ENCODE measurements at regions not wholly inside any gene's neighbourhood (a gene's known extent, or its start where the extent isn't known, plus 50 kb on each side); places are given as distances from the start of the nearest gene placed in this dataset.

DNA sequence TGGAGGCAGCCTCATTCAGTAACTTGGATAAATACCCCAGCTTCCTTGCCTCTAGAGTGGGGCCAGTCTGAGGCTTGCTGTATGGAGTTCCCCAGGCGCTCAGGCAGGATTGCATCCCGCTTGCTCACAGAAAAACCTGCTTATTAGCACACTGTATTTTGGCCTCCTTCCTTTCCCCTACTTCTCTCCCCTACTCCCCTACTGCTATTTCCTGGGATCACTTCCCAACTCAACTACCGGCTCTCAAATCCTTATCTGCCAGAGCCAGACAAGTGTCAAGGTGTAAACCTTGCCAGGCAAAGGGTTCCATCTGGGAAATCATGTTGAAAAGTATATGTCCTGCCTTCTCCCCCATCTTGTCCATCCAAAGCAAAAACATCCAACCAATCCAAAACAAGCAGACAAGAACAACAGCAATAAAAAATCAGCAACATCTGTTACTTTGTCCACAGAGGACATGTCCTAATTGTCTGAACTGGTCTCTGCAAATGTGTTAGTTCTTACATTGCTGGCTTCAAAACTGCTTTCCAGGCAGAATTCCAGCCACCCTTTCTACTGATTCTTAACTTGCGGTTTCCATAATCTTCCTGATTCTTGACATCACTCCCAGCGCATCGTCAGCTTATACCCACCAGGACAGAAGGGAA lies 164.1 kb upstream of the SEMA6A start:
- no peak for DNase-seq (ENCODE audit: low read depth)
- TF ChIP-seq CTCF (IDR thresholded peaks at IDR 0.05; ENCODE audit: low read length, missing control alignments): no peak
- no peak overlapping the region for H3K4me3 ChIP-seq (replicated peaks; ENCODE audit: low read depth, low read length)

- no peak for DNase-seq (ENCODE audit: low read depth)
- TF ChIP-seq CTCF (IDR thresholded peaks at IDR 0.05; ENCODE audit: low read length, missing control alignments): no peak
- no peak overlapping the region for H3K4me3 ChIP-seq (replicated peaks; ENCODE audit: low read depth, low read length)
Observed at GRCh38 chr5:116738239-116738614, 163.6 kb upstream of the SEMA6A start.

- H3K4me3 ChIP-seq (replicated peaks; ENCODE audit: low read depth, low read length): no peak overlapping the region
- no peak for DNase-seq (ENCODE audit: low read depth)
- no peak for TF ChIP-seq CTCF (IDR thresholded peaks at IDR 0.05; ENCODE audit: low read length, missing control alignments)
Observed at GRCh38 chr5:116736671-116737070, 162.0 kb upstream of the SEMA6A start.

- no peak for DNase-seq (ENCODE audit: low read depth)
- no peak overlapping the region for H3K4me3 ChIP-seq (replicated peaks; ENCODE audit: low read depth, low read length)
- no peak for TF ChIP-seq CTCF (IDR thresholded peaks at IDR 0.05; ENCODE audit: low read length, missing control alignments)
Observed at GRCh38 chr5:116733991-116734975, 159.7 kb upstream of the SEMA6A start.

GRCh38 chr5:116732591-116732990 lies 158.0 kb upstream of the SEMA6A start:
- no peak for DNase-seq (ENCODE audit: low read depth)
- no peak overlapping the region for H3K4me3 ChIP-seq (replicated peaks; ENCODE audit: low read depth, low read length)
- no peak for TF ChIP-seq CTCF (IDR thresholded peaks at IDR 0.05; ENCODE audit: low read length, missing control alignments)

DNA sequence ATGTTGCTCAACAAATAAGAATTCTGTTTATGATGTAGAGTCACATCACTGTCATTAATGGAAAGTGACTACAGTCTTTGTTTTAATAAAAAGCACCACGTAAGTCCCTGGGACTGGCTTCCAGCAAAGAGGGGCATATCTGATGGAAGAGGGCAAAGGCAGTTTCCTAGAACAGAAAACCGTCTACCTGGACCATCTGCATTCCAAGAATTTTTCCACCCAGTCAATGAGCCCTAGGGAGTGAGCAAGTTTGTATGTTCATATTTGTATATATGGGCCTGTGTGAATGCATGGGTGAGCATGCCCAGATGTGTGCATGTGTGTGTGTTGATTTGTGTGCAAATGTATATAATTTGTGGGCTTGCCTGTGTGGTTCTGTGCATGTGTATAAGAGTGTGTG lies 156.8 kb upstream of the SEMA6A start:
- no peak for TF ChIP-seq CTCF (IDR thresholded peaks at IDR 0.05; ENCODE audit: low read length, missing control alignments)
- DNase-seq (ENCODE audit: low read depth): no peak
- no peak overlapping the region for H3K4me3 ChIP-seq (replicated peaks; ENCODE audit: low read depth, low read length)
